Natural killer cell (primary cell): ENCODE measurements at regions not wholly inside any gene's neighbourhood (a gene's known extent, or its start where the extent isn't known, plus 50 kb on each side); places are given as distances from the start of the nearest gene placed in this dataset.

Source experiments
- ATAC-seq, 3 donors: fragments of 150-1000 bp in 2 of 3; fragments of 200-7000 bp in 1 of 3; cut with Tn5 transposase; 1 replicate in 1 of 3; 2 replicates in 2 of 3; pipeline ENCODE4 v1.10.0; 2021; ENCODE audit warnings: mild to moderate bottlenecking in 2 of 3, moderate library complexity in 2 of 3
- DNase-seq, 2 donors: peaks; one replicate each; pipeline versions ENCODE4 v3.0.0 to v3.0.0-alpha.2; 2013 to 2021; ENCODE audit warnings: mixed read lengths in 1 of 2
- H3K27ac ChIP-seq: one replicate; pipeline ENCODE4 v1.5.1; 2013; ENCODE audit warnings: mild to moderate bottlenecking, low read length
- H3K27me3 ChIP-seq: one replicate; pipeline ENCODE4 v1.6.1; 2013; ENCODE audit warnings: low read length; ENCODE audit not compliant: control insufficient read depth, insufficient read depth
- H3K36me3 ChIP-seq: one replicate; pipeline ENCODE4 v1.6.1; 2013; ENCODE audit warnings: low read length; ENCODE audit not compliant: control insufficient read depth, insufficient read depth
- H3K4me1 ChIP-seq: one replicate; pipeline ENCODE4 v1.6.1; 2013; ENCODE audit warnings: low read length; ENCODE audit not compliant: control insufficient read depth, insufficient read depth
- H3K4me3 ChIP-seq: one replicate; pipeline ENCODE4 v1.5.1; 2013; ENCODE audit warnings: low read length
- H3K9me3 ChIP-seq: one replicate; pipeline ENCODE4 v1.6.1; 2013; ENCODE audit warnings: low read length; ENCODE audit not compliant: control insufficient read depth, insufficient read depth
- H3K27ac Mint-ChIP-seq, 2 donors: one replicate each; pipeline ENCODE4 v1.8.0; 2022; ENCODE audit warnings: mild to moderate bottlenecking in 2 of 2, mixed read lengths in 2 of 2, moderate library complexity in 1 of 2
- H3K27me3 Mint-ChIP-seq, 2 donors: one replicate each; pipeline ENCODE4 v1.8.0; 2022; ENCODE audit warnings: low read depth in 2 of 2, mixed read lengths in 2 of 2
- H3K36me3 Mint-ChIP-seq: one replicate; pipeline ENCODE4 v1.8.0; 2022; ENCODE audit warnings: mixed read lengths
- H3K4me1 Mint-ChIP-seq, 2 donors: one replicate each; pipeline ENCODE4 v1.8.0; 2022; ENCODE audit warnings: mixed read lengths in 2 of 2
- H3K4me3 Mint-ChIP-seq: one replicate; pipeline ENCODE4 v1.8.0; 2022; ENCODE audit warnings: mild to moderate bottlenecking, moderate library complexity, mixed read lengths
- H3K9me3 Mint-ChIP-seq, 2 donors: one replicate each; pipeline ENCODE4 v1.8.0; 2022; ENCODE audit warnings: mixed read lengths in 2 of 2
- WGBS: methylation state at CpG from one replicate; pipeline ENCODE4 v1.1.7; 2013; ENCODE audit warnings: missing lambda C conversion rate; ENCODE audit not compliant: insufficient coverage; 5-methylcytosine and 5-hydroxymethylcytosine counted together
- intact Hi-C: fragments of 100-400 bp; cut with micrococcal nuclease; formaldehyde crosslinking; loops from one replicate; pipeline ENCODE4 v1.14.2; 2022
- TF ChIP-seq, protein P1 (sequence below): fragments of 200-600 bp; IDR thresholded peaks from one replicate; pipeline ENCODE4 v1.8.0; 2022; ENCODE audit warnings: antibody characterized with exemption

- DNase-seq (no peak), ATAC-seq (no peak)
- H3K4me3 Mint-ChIP-seq: no peak overlapping the region
- 97% methylated on average over 3 of the region's 4 CpGs for WGBS
- H3K27ac Mint-ChIP-seq: no peak overlapping the region
- no peaks in the 10 kb centered on the region for H3K9me3 ChIP-seq
- H3K27me3 ChIP-seq: no peaks in the 10 kb centered on the region
- H3K4me1 Mint-ChIP-seq: no peaks in the 10 kb centered on the region
- TF ChIP-seq, protein P1, sequence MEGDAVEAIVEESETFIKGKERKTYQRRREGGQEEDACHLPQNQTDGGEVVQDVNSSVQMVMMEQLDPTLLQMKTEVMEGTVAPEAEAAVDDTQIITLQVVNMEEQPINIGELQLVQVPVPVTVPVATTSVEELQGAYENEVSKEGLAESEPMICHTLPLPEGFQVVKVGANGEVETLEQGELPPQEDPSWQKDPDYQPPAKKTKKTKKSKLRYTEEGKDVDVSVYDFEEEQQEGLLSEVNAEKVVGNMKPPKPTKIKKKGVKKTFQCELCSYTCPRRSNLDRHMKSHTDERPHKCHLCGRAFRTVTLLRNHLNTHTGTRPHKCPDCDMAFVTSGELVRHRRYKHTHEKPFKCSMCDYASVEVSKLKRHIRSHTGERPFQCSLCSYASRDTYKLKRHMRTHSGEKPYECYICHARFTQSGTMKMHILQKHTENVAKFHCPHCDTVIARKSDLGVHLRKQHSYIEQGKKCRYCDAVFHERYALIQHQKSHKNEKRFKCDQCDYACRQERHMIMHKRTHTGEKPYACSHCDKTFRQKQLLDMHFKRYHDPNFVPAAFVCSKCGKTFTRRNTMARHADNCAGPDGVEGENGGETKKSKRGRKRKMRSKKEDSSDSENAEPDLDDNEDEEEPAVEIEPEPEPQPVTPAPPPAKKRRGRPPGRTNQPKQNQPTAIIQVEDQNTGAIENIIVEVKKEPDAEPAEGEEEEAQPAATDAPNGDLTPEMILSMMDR: no peak
- H3K4me3 ChIP-seq: no peak overlapping the region
- peaks cover 5 to 8% of the 10 kb centered on the region in 2 donors for H3K27me3 Mint-ChIP-seq
- peaks cover 0 to 4% of the 10 kb centered on the region in 2 donors for H3K9me3 Mint-ChIP-seq
- no peaks in the 10 kb centered on the region for H3K4me1 ChIP-seq
- no peaks in the 10 kb centered on the region for H3K36me3 ChIP-seq
- intact Hi-C loops: loop anchor here (10.0 kb wide), 1 partner anchor 1122 kb away; no protein-coding TSS in a partner anchor
- H3K27ac ChIP-seq: no peak overlapping the region
- no peaks in the 10 kb centered on the region for H3K36me3 Mint-ChIP-seq
Measured at GRCh38 chr2:129857200-129857599, 122.3 kb upstream of the RAB6C start.

- TF ChIP-seq, protein P1: no peak
- Mint-ChIP-seq H3K27ac (no peak overlapping the region), H3K4me1 (no peaks in the 10 kb centered on the region), H3K36me3 (no peaks in the 10 kb centered on the region), H3K9me3 (peaks cover 0 to 4% of the 10 kb centered on the region in 2 donors), H3K4me3 (no peak overlapping the region), H3K27me3 (peaks cover 3 to 8% of the 10 kb centered on the region in 2 donors)
- H3K4me3 ChIP-seq: no peak overlapping the region
- ATAC-seq (no peak), DNase-seq (no peak)
- H3K27me3 ChIP-seq: no peaks in the 10 kb centered on the region
- no peaks in the 10 kb centered on the region for H3K36me3 ChIP-seq
- intact Hi-C loops: loop anchor here (10.0 kb wide), 1 partner anchor 1124 kb away; no protein-coding TSS in a partner anchor
- 87% methylated on average over 8 of the region's 9 CpGs for WGBS
- no peak overlapping the region for H3K27ac ChIP-seq
- H3K9me3 ChIP-seq: no peaks in the 10 kb centered on the region
- H3K4me1 ChIP-seq: no peaks in the 10 kb centered on the region
Measured at GRCh38 chr2:129859175-129859574, 120.3 kb upstream of the RAB6C start.

- Histone ChIP-seq H3K9me3 (no peaks in the 10 kb centered on the region), H3K36me3 (no peaks in the 10 kb centered on the region), H3K27ac (no peak overlapping the region), H3K4me3 (no peak overlapping the region), H3K4me1 (no peaks in the 10 kb centered on the region), H3K27me3 (no peaks in the 10 kb centered on the region)
- Mint-ChIP-seq H3K4me3 (no peak overlapping the region), H3K4me1 (no peaks in the 10 kb centered on the region), H3K27ac (no peak overlapping the region), H3K9me3 (peaks cover 0 to 4% of the 10 kb centered on the region in 2 donors), H3K36me3 (no peaks in the 10 kb centered on the region), H3K27me3 (peaks cover 0 to 8% of the 10 kb centered on the region in 2 donors)
- intact Hi-C loops: no loop called here
- ATAC-seq: no peak
- TF ChIP-seq, protein P1: no peak
- DNase-seq: no peak
Measured at GRCh38 chr2:129860088-129860487, 119.4 kb upstream of the RAB6C start.

GRCh38 chr2:129861666-129862288 lies 117.7 kb upstream of the RAB6C start:
- intact Hi-C loops: no loop called here
- no peaks in the 10 kb centered on the region for H3K4me1 ChIP-seq
- no peaks in the 10 kb centered on the region for H3K9me3 ChIP-seq
- TF ChIP-seq, protein P1: no peak
- H3K27ac ChIP-seq: no peak overlapping the region
- no peaks in the 10 kb centered on the region for H3K4me1 Mint-ChIP-seq
- DNase-seq (no peak), ATAC-seq (no peak)
- no peaks in the 10 kb centered on the region for H3K9me3 Mint-ChIP-seq
- no peaks in the 10 kb centered on the region for H3K36me3 Mint-ChIP-seq
- H3K27me3 ChIP-seq: no peaks in the 10 kb centered on the region
- WGBS: 96% methylated on average over 10 of the region's 10 CpGs
- no peaks in the 10 kb centered on the region for H3K27me3 Mint-ChIP-seq
- H3K27ac Mint-ChIP-seq: no peak overlapping the region
- no peak overlapping the region for H3K4me3 Mint-ChIP-seq
- no peak overlapping the region for H3K4me3 ChIP-seq
- H3K36me3 ChIP-seq: no peaks in the 10 kb centered on the region
